A673 (cell line): ENCODE measurements at regions not wholly inside any gene's neighbourhood (a gene's known extent, or its start where the extent isn't known, plus 50 kb on each side); places are given as distances from the start of the nearest gene placed in this dataset.

Experiments used
- BruUV-seq: library from RNA; stranded (reverse); fragments of 400-500 nt; replicated peaks from 2 replicates; lab custom pipeline; 2021; lab: Mats Ljungman, UMichigan
- CTCF ChIA-PET: fragments of 300-600 bp; sonication (Branson Sonifier 250); formaldehyde crosslinking; loops from one replicate; lab custom pipeline; 2022; ENCODE audit warnings: antibody characterized with exemption; lab: Charles Lee
- POLR2A ChIA-PET: fragments of 300-600 bp; sonication (Branson Sonifier 250); formaldehyde crosslinking; loops from one replicate; lab custom pipeline; 2022; ENCODE audit warnings: antibody characterized with exemption; ENCODE audit not compliant: low non-redundant PET; lab: Charles Lee
- DNase-seq: peaks from one replicate; pipeline ENCODE4 v3.0.0-alpha.2; 2015; ENCODE audit warnings: low spot score
- H3K27ac ChIP-seq: fragments of 200-600 bp; sonication (generic); 2 replicates; pipeline ENCODE4 v1.5.1; 2016; ENCODE audit warnings: mixed run types, low read depth, mild to moderate bottlenecking, mixed read lengths, antibody characterized with exemption, low read length; ENCODE audit not compliant: poor library complexity, severe bottlenecking
- H3K27me3 ChIP-seq: fragments of 200-600 bp; sonication (generic); replicated peaks from 2 replicates; pipeline ENCODE4 v1.6.1; 2017; ENCODE audit warnings: mixed run types, low read depth, mild to moderate bottlenecking, mixed read lengths, antibody characterized with exemption, low read length; ENCODE audit not compliant: insufficient read depth, poor library complexity
- H3K36me3 ChIP-seq: fragments of 200-600 bp; sonication (generic); 2 replicates; pipeline ENCODE4 v1.6.1; 2016; ENCODE audit warnings: mixed run types, mild to moderate bottlenecking, mixed read lengths, antibody characterized with exemption, low read length; ENCODE audit not compliant: insufficient read depth, poor library complexity, severe bottlenecking
- H3K4me1 ChIP-seq: fragments of 200-600 bp; sonication (generic); 2 replicates; pipeline ENCODE4 v1.6.1; 2017; ENCODE audit warnings: mixed run types, mild to moderate bottlenecking, mixed read lengths, antibody characterized with exemption, low read length; ENCODE audit not compliant: insufficient read depth, poor library complexity, severe bottlenecking
- H3K4me3 ChIP-seq: fragments of 200-600 bp; sonication (generic); 2 replicates; pipeline ENCODE4 v1.5.1; 2016; ENCODE audit warnings: low read depth, mixed run types, mild to moderate bottlenecking, mixed read lengths, low read length; ENCODE audit not compliant: poor library complexity, severe bottlenecking
- H3K9me3 ChIP-seq: fragments of 200-600 bp; sonication (generic); 2 replicates; pipeline ENCODE4 v1.6.1; 2016; ENCODE audit warnings: mixed run types, low read depth, mild to moderate bottlenecking, mixed read lengths, antibody characterized with exemption, low read length; ENCODE audit not compliant: poor library complexity, severe bottlenecking
- CTCF ChIP-seq: fragments of 300-800, 200-600 bp; sonication (generic); conservative IDR thresholded peaks from 2 replicates; pipeline ENCODE4 v1.5.1; 2017; ENCODE audit warnings: low read depth, mild to moderate bottlenecking, antibody characterized with exemption, low read length, moderate library complexity, mixed read lengths
- EZH2 ChIP-seq: fragments of 200-600 bp; sonication (generic); IDR thresholded peaks from 2 replicates; pipeline ENCODE4 v1.6.1; 2017; ENCODE audit warnings: borderline replicate concordance, low read depth, mild to moderate bottlenecking, mixed read lengths, antibody characterized with exemption, low read length; ENCODE audit not compliant: poor library complexity, severe bottlenecking
- intact Hi-C: fragments of 100-400 bp; cut with micrococcal nuclease; formaldehyde crosslinking; loops from one replicate; pipeline ENCODE4 v1.10.0; 2022; ENCODE audit not compliant: unreplicated experiment

DNA sequence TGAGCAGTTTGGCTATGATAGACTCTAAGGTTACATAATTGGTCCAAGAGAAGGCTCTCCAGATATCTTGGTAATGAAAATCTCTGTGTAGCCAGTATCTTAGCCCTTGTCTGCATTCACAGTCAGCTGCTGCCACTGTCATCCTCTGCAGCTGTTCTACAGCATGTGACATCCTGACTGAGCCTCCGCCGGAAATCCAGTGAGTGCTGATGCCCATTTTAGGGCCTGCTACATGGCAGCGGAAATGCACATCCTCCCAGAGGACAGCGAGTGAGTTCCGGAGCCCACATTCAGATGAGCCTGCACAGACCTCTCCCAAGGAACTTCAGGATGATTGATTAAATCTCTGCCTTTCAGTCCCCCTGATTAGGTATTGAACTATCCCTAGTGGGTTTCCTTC lies 237.1 kb downstream of the HHIPL2 start:
- ChIA-PET CTCF (no interaction called here), POLR2A (no interaction called here)
- no TSS peak for BruUV-seq
- intact Hi-C loops = no loop called here
- H3K4me3 ChIP-seq = no peak overlapping the region
- no peak for DNase-seq
- TF ChIP-seq CTCF (no peak), EZH2 (no peak)
- no peaks in the 10 kb centered on the region for H3K27me3 ChIP-seq
- no peaks in the 10 kb centered on the region for H3K36me3 ChIP-seq
- no peaks in the 10 kb centered on the region for H3K4me1 ChIP-seq
- H3K9me3 ChIP-seq = no peaks in the 10 kb centered on the region
- no peak overlapping the region for H3K27ac ChIP-seq

- H3K4me1 ChIP-seq = no peaks in the 10 kb centered on the region
- DNase-seq = no peak
- H3K27ac ChIP-seq = no peak overlapping the region
- H3K9me3 ChIP-seq = no peaks in the 10 kb centered on the region
- no peaks in the 10 kb centered on the region for H3K36me3 ChIP-seq
- no TSS peak for BruUV-seq
- intact Hi-C loops = no loop called here
- CTCF ChIA-PET = no interaction called here
- POLR2A ChIA-PET = interaction anchor here (0.6 kb wide), 1 partner anchor 398 kb away, joined by 3 read pairs; no protein-coding TSS in a partner anchor
- no peak for TF ChIP-seq EZH2
- TF ChIP-seq CTCF = no peak
- H3K4me3 ChIP-seq = no peak overlapping the region
- H3K27me3 ChIP-seq = no peaks in the 10 kb centered on the region
Observed at GRCh38 chr1:222307621-222308020, 240.3 kb downstream of the HHIPL2 start.

DNA sequence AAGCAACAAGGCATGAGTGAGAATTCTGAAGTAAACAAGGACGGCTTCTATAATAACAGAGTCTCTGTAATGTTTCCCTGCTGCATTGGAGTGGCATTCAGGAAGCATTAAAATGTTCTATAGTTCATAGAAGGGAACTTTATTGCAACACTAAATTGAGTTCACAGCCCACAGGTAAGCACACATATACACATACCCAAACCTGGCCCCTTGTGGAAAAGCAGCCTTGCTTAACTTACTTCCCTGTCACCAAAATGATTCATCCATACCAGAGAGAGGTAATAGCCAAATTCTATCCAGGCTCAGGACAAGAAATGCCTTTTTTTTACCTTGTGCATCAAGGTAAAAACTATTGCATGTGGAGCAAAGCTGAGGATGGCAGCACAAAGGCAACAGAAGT lies 241.4 kb downstream of the HHIPL2 start:
- ChIA-PET CTCF (no interaction called here), POLR2A (no interaction called here)
- no peak for TF ChIP-seq CTCF
- TF ChIP-seq EZH2 = no peak
- H3K4me1 ChIP-seq = no peaks in the 10 kb centered on the region
- DNase-seq = no peak
- no peak overlapping the region for H3K4me3 ChIP-seq
- no peaks in the 10 kb centered on the region for H3K9me3 ChIP-seq
- no TSS peak for BruUV-seq
- no peak overlapping the region for H3K27ac ChIP-seq
- no peaks in the 10 kb centered on the region for H3K27me3 ChIP-seq
- intact Hi-C loops = no loop called here
- H3K36me3 ChIP-seq = no peaks in the 10 kb centered on the region
